HG02798 (cell line): ENCODE measurements at regions not wholly inside any gene's neighbourhood (a gene's known extent, or its start where the extent isn't known, plus 50 kb on each side); places are given as distances from the start of the nearest gene placed in this dataset.
A peak's percentile ranks its signal among the peaks of the same experiment; 100 is the strongest.
"Not testable (repeated sequence)": the region's sequence is repeated elsewhere in the genome, so short reads cannot be mapped to it uniquely, and the experiment has no call there.

ENCODE experiments used
- ATAC-seq: cut with Tn5 transposase; IDR thresholded peaks from one replicate; pipeline ENCODE4 v1.9.1; 2021; ENCODE audit warnings: mild to moderate bottlenecking; ENCODE audit not compliant: unreplicated experiment, poor library complexity

GRCh38 chr3:182305881-182306665 is 487.2 kb upstream of the ATP11B start:
- no peak for ATAC-seq

- no peak for ATAC-seq
These were observed 485.0 kb upstream of the ATP11B start for GRCh38 chr3:182308328-182308727.

GRCh38 chr3:182309120-182309519 is 484.2 kb upstream of the ATP11B start:
- ATAC-seq, result no peak

- ATAC-seq, result no peak
These were observed 478.0 kb upstream of the ATP11B start for GRCh38 chr3:182315313-182315712.

GRCh38 chr3:182323126-182323700 is 470.1 kb upstream of the ATP11B start:
- ATAC-seq, result no peak

GRCh38 chr3:182323898-182324297 is 469.4 kb upstream of the ATP11B start:
- no peak for ATAC-seq

GRCh38 chr3:182325213-182325950 is 467.9 kb upstream of the ATP11B start:
- ATAC-seq, result peak; percentile 61

GRCh38 chr3:182327196-182327681 is 466.1 kb upstream of the ATP11B start:
- ATAC-seq, result no peak

GRCh38 chr3:182330646-182331045 is 462.7 kb upstream of the ATP11B start:
- ATAC-seq, result peak; percentile 71

GRCh38 chr3:182331341-182331740 is 462.0 kb upstream of the ATP11B start:
- no peak for ATAC-seq

- no peak for ATAC-seq
These were observed 451.1 kb upstream of the ATP11B start for GRCh38 chr3:182342252-182342651.

GRCh38 chr3:182344026-182344425 is 449.3 kb upstream of the ATP11B start:
- not testable (repeated sequence) for ATAC-seq

GRCh38 chr3:182349051-182349450 is 444.3 kb upstream of the ATP11B start:
- ATAC-seq, result no peak

GRCh38 chr3:182349951-182350517 is 443.3 kb upstream of the ATP11B start:
- no peak for ATAC-seq

GRCh38 chr3:182357928-182358327 is 435.4 kb upstream of the ATP11B start:
- ATAC-seq, result no peak

GRCh38 chr3:182364323-182364722 is 429.0 kb upstream of the ATP11B start:
- ATAC-seq, result no peak

- ATAC-seq, result no peak
These were observed 428.3 kb upstream of the ATP11B start for GRCh38 chr3:182364723-182365650.

- ATAC-seq, result no peak
These were observed 426.6 kb upstream of the ATP11B start for GRCh38 chr3:182366746-182367145.

GRCh38 chr3:182369861-182370260 is 423.4 kb upstream of the ATP11B start:
- no peak for ATAC-seq

GRCh38 chr3:182370949-182371348 is 422.4 kb upstream of the ATP11B start:
- ATAC-seq, result no peak
